Epidermal melanocyte (primary cell): ENCODE measurements at regions not wholly inside any gene's neighbourhood (a gene's known extent, or its start where the extent isn't known, plus 50 kb on each side); places are given as distances from the start of the nearest gene placed in this dataset.
"Not testable (repeated sequence)": the region's sequence is repeated elsewhere in the genome, so short reads cannot be mapped to it uniquely, and the experiment has no call there.

Source experiments
- DNase-seq: peaks from one replicate; pipeline ENCODE4 v3.0.0; 2011; ENCODE audit warnings: low spot score; ENCODE audit not compliant: insufficient read length

DNA sequence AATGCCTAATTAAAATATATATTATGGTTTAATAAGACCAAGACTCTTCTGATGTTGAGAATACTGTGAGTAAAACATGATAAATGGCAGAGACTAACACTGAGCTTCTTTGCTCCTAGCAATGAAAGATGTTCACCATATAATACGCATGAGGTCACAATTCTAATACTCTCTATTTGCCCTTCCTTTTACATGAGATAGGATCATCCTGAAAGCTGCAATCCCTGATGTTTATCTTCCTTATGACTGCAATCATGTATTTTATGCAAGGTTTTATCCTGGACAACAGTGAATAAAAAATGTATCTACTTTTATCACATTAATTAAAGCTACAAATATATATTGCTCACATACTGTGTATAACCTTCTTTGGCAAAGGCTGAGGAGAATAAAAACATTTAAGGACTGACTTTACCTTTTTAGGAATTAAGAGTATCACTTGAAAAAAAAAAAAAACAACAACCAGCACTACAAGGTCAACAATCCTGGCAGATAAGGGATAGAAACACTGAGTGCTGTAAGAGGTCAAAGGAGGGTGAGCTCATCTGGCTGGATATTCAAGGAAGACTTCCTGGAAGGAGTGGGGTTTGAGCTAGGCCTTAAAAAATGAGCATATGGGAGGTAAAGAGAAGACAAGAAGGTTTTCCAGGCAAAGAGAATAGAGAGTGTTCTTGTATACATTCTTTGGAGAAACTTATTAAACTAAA, 99.9 kb downstream of the AREG start:
- DNase-seq: no peak

DNA sequence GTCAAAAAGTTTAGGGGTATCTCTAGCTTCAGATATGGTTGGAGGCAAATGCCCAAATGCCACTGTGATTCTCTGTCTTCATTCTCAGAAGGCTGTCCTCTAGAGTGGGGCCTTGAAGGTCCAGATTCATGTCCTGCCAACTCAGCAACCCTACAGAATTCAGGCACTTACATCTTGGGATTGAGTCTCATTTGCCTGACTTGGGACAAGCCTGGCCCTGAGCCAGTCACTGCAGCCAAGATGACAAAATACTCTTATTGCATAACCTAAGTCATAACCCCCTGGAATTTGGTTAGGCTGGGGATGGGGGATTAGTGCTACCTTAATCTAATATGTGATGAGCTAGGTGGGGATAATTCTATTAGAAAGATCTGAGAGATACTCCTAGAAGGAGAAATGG, 100.5 kb downstream of the AREG start:
- DNase-seq: no peak

GRCh38 chr4:74546057-74546456, 101.1 kb downstream of the AREG start:
- DNase-seq: no peak

DNA sequence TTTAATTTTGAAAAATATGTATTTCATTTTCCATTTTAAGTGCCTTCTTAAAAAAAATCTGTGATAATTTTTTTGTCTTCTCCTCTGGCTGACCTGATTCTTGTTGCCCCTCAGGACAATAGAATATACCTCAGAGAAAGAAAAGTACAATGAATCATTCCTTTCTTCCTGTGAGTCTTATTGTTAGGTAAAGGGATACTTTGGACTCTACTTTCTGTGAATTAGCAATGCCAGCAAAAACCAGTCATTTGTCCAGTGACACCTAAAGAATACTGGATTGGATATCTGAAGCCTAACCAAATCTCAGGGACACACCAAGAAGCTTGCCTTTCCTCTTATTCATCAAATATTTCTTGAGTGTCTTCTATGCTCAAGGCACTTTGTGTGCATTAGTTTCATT, 102.1 kb downstream of the AREG start:
- no peak for DNase-seq

DNA sequence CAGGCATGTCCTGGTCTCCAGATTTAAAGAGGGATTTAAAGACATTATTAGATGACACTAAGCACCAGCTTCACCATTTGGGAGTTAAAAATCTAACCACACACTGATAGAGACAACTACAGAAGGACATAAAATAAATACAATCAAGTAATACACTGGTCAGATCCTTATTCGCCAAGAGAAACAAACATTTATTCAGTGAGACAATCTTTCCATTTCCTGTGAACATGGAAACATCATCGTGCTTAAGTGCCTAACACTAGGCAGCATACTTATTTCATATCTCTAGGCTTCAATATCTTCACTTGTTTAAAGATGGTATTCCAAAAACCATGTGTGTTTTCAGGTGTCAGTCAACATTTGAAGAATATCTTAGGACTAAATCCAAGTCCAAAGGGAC, 103.6 kb downstream of the AREG start:
- DNase-seq: no peak

DNA sequence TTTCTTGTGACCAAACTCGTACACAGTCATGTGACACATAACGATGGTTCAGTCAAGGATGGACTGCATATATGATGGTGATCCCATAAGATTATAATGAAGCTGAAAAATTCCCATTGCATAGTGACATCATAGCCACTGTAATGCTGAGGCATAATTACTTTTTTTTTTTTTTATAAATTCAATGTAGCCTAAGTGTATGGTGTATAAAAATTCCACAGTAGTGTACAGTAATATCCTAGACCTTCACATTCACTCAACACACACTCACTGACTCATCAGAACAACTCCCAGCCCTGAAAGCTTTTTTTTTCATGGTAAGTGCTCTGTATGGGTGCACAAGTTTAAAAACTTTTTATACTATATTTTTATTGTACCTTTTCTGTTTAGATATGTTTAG, 105.0 kb downstream of the AREG start:
- no peak for DNase-seq

DNA sequence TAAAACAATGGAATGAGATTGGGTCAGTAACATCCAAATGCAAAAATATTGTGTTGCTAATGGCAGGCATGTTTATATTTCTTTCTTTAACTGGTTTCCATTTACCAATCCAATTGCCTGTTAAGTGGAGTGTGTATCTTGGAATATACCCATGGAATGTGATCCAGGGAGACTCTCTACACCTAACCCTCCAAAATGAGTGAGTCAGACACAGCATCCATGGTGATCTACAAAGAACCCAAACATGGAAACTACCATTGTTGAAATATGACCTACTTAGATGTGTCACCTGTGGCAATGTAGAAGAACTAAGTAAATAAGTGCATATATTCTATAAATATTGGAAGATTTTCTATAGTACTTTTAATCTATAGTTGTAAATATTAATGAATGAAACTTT, 110.3 kb downstream of the AREG start:
- DNase-seq: no peak

- no peak for DNase-seq
These were observed 110.9 kb downstream of the AREG start for GRCh38 chr4:74555843-74556242.

GRCh38 chr4:74559853-74560252, 114.9 kb downstream of the AREG start:
- DNase-seq: no peak

DNA sequence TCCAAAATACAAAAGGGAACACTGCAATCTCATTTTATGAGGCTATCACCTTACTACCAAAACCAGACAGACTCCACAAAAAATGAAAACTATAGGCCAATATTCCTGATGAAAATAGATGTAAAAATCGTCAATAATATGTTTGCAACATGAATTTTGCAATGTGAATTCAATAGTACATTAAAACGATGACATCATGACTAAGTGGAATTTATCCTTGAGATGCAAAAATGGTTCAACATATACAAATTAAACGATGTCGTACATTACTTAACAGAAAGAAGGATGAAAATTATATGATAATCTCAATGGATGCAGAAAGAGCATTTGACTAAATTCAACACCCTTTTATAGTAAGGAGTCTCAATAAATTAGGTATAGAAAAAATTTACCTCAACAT, 123.0 kb downstream of the AREG start:
- no peak for DNase-seq

- no peak for DNase-seq
These were observed 125.2 kb downstream of the AREG start for GRCh38 chr4:74570095-74570494.

GRCh38 chr4:74578329-74578728, 133.4 kb downstream of the AREG start:
- DNase-seq: no peak

DNA sequence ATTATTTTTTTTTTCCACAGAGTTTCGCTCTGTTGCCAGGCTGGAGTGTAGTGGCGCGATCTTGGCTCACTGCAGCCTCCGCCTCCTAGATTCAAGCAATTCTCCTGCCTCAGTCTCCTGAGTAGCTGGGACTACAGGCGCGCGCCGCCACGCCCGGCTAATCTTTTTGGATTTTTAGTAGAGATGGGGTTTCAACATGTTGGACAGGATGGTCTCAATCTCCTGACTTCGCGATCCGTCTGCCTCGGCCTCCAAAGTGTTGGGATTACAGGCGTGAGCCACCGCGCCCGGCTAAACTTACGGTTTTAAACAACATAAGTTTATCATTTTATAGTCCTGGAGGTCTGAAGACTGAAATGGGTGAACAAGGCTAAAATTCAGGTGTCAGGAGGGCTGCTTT, 133.9 kb downstream of the AREG start:
- not testable (repeated sequence) for DNase-seq

- DNase-seq: no peak
These were observed 138.3 kb downstream of the AREG start for GRCh38 chr4:74583089-74583700.

DNA sequence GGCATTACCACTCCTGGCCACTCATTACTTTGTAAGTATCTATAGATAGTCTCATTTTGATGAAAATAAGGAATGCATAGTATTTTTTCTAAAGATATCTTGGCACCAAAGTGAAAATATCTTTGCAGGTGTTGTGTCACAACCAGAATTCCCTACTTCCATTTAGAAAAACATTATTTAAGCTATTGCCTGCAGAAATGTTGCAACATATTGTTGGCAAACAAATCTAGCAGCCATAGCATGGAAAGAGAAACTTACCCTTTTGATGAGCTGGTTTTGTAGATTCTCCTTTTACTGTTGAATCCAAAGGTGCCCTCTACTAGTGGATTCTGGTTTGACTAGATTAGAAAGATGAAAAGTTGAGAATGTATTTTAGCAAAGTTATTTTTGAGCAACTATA, 138.8 kb downstream of the AREG start:
- DNase-seq: no peak

DNA sequence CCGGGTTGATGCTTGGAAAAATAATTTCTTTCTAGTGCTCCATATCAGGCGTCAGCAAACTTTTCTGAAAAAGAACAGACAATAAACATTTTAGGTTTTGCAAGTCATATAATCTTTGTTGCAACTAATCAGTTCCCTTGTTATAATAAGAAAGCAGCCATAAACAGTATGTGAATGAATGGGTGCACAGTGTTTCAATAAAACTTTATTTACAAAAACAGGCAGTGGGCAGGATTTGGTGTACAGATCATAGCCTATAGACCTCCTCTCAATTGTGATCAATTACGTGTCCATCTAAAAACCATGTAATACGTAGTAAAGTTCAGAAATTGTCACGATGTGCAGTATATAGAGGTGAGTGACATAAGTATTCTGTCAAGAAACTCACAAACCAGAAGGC, 143.4 kb downstream of the AREG start:
- no peak for DNase-seq

DNA sequence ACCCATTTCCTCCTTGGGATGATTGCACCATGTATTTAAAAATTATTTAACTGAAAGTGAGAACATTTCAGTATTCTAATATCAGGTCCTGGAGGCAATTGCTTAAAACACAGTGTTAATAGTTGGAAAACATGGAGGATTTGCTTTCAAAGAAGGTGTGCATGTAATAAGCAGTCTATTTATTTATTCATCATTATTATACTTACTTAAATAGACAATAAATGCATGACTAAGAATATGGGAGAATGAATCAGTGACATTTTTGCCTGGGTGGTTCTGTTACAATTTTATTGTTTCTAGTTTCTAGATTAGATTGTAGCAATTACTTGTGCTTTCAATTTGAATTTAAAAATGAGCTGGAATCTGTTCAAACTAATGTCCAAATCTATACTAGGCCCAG, 145.5 kb downstream of the AREG start:
- no peak for DNase-seq

DNA sequence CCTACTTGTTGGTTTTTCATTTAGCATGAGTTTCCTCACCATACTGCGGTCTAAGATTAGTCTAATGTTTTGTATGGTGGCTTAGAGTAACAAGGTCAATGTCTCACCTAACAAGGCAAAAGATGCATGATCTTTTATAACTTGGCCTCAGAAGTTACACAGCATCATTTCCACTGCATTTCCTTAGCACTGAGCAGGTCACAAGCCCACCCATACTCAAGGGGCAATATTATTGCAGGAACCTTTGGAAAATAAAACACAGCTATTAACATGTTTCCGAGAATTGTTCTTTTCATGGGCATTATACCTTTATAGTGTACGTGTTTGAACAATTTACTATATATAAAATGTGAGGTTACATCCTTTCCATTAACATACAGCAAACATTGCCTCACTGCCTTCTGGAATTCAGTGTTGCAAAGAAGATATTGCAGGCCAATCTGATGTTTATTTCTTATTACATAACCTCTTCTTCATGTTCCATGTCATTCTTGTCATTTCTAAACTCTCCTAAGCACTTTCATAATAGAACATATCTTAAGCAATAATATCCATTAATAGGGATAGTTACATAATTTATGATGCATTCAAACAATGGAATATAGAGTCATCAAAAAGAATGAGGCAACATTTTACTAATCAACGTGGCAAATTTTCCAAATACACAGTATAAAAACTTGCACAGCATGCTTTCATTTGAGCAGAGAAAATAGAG, 153.8 kb downstream of the AREG start:
- no peak for DNase-seq

DNA sequence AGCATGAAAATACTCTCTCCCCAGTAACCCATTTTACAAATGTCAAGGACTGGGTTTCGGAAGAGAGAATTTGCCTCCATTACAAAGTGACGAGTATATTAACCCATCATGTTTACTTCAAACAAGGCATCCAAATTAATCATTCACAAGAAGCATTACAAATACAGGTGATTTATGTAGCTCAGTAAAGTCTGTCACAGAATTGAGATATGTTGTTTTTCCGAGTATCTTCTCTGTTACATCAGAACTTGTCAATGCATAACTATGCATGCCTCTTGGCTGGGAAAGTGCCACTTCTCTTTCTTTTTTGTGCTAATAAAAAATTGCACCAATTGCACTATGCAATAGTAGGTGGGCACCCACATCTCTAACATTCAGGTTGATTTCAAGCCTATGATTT, 158.2 kb downstream of the AREG start:
- no peak for DNase-seq

DNA sequence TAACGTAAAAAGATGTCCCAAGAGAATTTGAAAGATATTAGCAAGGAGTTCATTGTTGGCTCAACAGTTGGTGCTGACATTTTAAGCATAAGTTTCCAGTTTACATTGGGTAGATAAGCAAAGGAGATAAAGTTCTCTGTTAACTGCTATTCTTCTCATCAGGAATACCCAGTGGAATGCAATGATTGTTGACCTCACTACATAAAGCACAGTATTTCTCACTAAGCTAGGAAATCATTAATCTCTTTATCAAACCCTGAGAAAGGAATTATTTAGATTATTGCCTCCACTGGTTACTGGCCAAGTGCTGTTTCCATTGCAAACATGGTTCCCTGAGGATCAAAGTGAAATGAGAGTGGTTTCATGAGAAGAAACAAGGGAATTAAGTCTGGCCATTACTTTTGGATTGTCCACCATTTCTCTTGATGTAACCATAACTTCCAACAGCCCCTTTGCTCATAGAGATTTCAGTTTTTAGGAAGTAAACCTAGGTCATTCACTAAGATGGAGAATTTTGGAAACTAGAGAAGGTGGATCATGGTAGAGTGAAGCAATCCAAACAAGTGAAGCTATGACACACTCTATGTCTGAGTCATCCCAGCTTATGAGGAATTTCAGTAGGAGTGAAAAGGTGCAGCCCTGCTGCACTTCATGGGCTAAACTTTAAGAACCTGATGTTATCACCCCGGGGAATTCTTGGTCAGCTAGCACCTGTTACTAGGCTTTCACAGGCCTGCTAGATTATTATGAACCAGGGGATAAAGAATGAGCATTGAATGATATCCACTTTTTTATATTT, 163.4 kb downstream of the AREG start:
- no peak for DNase-seq

GRCh38 chr4:74610491-74610890, 165.6 kb downstream of the AREG start:
- DNase-seq: no peak

GRCh38 chr4:74612837-74613236, 167.9 kb downstream of the AREG start:
- DNase-seq: no peak
